A549 (cell line): ENCODE measurements at regions not wholly inside any gene's neighbourhood (a gene's known extent, or its start where the extent isn't known, plus 50 kb on each side); places are given as distances from the start of the nearest gene placed in this dataset.

Experiments used
- ATAC-seq, 2 experiments: fragments of 200-7000 bp in 1 of 2; fragments of >200 bp in 1 of 2; cut with Nextera tagmentation in 1 of 2; cut with Tn5 transposase in 1 of 2; 3 replicates each; pipeline versions ENCODE4 v1.8.0 to v1.9.1; 2018 to 2020; ENCODE audit warnings: mild to moderate bottlenecking in 1 of 2, moderate library complexity in 1 of 2
- CTCF ChIA-PET: fragments of 300-600 bp; sonication (Branson Sonifier 250); formaldehyde crosslinking; extraction: SDS; loops from one replicate; lab custom pipeline; 2021; ENCODE audit warnings: antibody characterized with exemption, inconsistent platforms; lab: Yijun Ruan, JAX
- POLR2A ChIA-PET: fragments of 350-600 bp; formaldehyde crosslinking; extraction: SDS; loops from one replicate; lab custom pipeline; 2021; ENCODE audit warnings: antibody characterized with exemption, inconsistent platforms; lab: Yijun Ruan, JAX
- DNase-seq, 2 experiments: peaks; one replicate each; pipeline versions ENCODE4 v3.0.0 to v3.0.0-alpha.2; 2011 to 2016; ENCODE audit warnings: low read depth in 1 of 2, low spot score in 1 of 2
- FAIRE-seq: peaks from 2 replicates; lab custom pipeline; 2011; peaks lifted over from hg19 to GRCh38; lab: Jason Lieb, UNC
- H3K27ac ChIP-seq, 2 experiments: fragments of >200 bp; sonication (Bioruptor Twin); formaldehyde crosslinking; 3 replicates each; pipeline ENCODE4 v1.5.1; 2016 to 2017
- H3K4me1 ChIP-seq: fragments of >200 bp; sonication (Bioruptor Twin); formaldehyde crosslinking; 3 replicates; pipeline ENCODE4 v1.6.1; 2016
- H3K4me2 ChIP-seq: fragments of >200 bp; sonication (Bioruptor Twin); formaldehyde crosslinking; 3 replicates; pipeline ENCODE4 v1.6.1; 2016
- H3K4me3 ChIP-seq: fragments of >200 bp; sonication (Bioruptor Twin); formaldehyde crosslinking; 3 replicates; pipeline ENCODE4 v1.5.1; 2016
- H3K9me3 ChIP-seq: fragments of >200 bp; sonication (Bioruptor Twin); formaldehyde crosslinking; 3 replicates; pipeline ENCODE4 v1.6.1; 2016
- BCL3 ChIP-seq: fragments of >200 bp; sonication (Bioruptor Twin); formaldehyde crosslinking; IDR thresholded peaks from 3 replicates; pipeline ENCODE4 v1.6.1; 2016
- CBX8 ChIP-seq: fragments of 200-600 bp; sonication (generic); IDR thresholded peaks from 2 replicates; pipeline ENCODE4 v1.6.1; 2016
- EHF ChIP-seq: fragments of 250-450 bp; sonication (Bioruptor Pico); IDR thresholded peaks from 2 replicates; pipeline ENCODE4 v1.5.0; 2020; ENCODE audit warnings: mild to moderate bottlenecking
- ELK1 ChIP-seq: fragments of 150-350 bp; IDR thresholded peaks from 2 replicates; pipeline ENCODE4 v1.6.1; 2014; ENCODE audit warnings: low read depth, mild to moderate bottlenecking, low read length
- FOSB ChIP-seq: fragments of 250-450 bp; sonication (Bioruptor Pico); IDR thresholded peaks from 2 replicates; pipeline ENCODE4 v1.5.0; 2020; ENCODE audit warnings: mild to moderate bottlenecking, moderate library complexity
- GATA3 ChIP-seq: IDR thresholded peaks from 2 replicates; pipeline ENCODE4 v1.6.1; 2012; ENCODE audit warnings: borderline replicate concordance
- HDAC2 ChIP-seq: fragments of 200-600 bp; sonication (generic); IDR thresholded peaks from 2 replicates; pipeline ENCODE4 v1.6.1; 2016
- HEYL ChIP-seq: fragments of 250-450 bp; sonication (Bioruptor Pico); IDR thresholded peaks from 2 replicates; pipeline ENCODE4 v1.8.0; 2021; ENCODE audit warnings: mild to moderate bottlenecking, moderate library complexity
- HOXB13 ChIP-seq: fragments of 250-450 bp; sonication (Bioruptor Pico); IDR thresholded peaks from 2 replicates; pipeline ENCODE4 v1.5.0; 2020; ENCODE audit warnings: low read depth, mild to moderate bottlenecking, moderate library complexity
- JUN ChIP-seq, 2 experiments: fragments of >200 bp; sonication (Bioruptor Twin); formaldehyde crosslinking; IDR thresholded peaks; 2 replicates in 1 of 2; 3 replicates in 1 of 2; pipeline ENCODE4 v1.6.1; 2016 to 2017
- KDM5A ChIP-seq: fragments of 200-600 bp; sonication (generic); IDR thresholded peaks from 2 replicates; pipeline ENCODE4 v1.6.1; 2016; ENCODE audit warnings: antibody characterized with exemption, mild to moderate bottlenecking
- MYC ChIP-seq: IDR thresholded peaks from 2 replicates; pipeline ENCODE4 v1.6.1; 2012; ENCODE audit warnings: mild to moderate bottlenecking, inconsistent platforms, low read length, improper control_type of control experiment, borderline replicate concordance
- NFE2L2 ChIP-seq: fragments of 150-350 bp; conservative IDR thresholded peaks from 2 replicates; pipeline ENCODE4 v1.6.1; 2014; ENCODE audit warnings: low read length
- NPAS2 ChIP-seq: fragments of 250-450 bp; sonication (Bioruptor Pico); IDR thresholded peaks from 2 replicates; pipeline ENCODE4 v1.8.0; 2022; ENCODE audit warnings: mild to moderate bottlenecking, moderate library complexity, borderline replicate concordance
- PBX3 ChIP-seq: IDR thresholded peaks from 2 replicates; pipeline ENCODE4 v1.6.1; 2012
- PHF8 ChIP-seq: fragments of 200-600 bp; sonication (generic); IDR thresholded peaks from 2 replicates; pipeline ENCODE4 v1.6.1; 2016; ENCODE audit warnings: low read depth, mild to moderate bottlenecking, antibody characterized with exemption, moderate library complexity, borderline replicate concordance
- RAD21 ChIP-seq, 2 experiments: fragments of >200 bp in 1 of 2; sonication (Bioruptor Twin) in 1 of 2; formaldehyde crosslinking in 1 of 2; IDR thresholded peaks in 1 of 2; conservative IDR thresholded peaks in 1 of 2; 2 replicates in 1 of 2; 3 replicates in 1 of 2; pipeline ENCODE4 v1.6.1; 2012 to 2018; ENCODE audit warnings: inconsistent platforms in 1 of 2
- RFX5 ChIP-seq: fragments of 450-650 bp; IDR thresholded peaks from 2 replicates; pipeline ENCODE4 v1.7.1; 2014; ENCODE audit warnings: antibody characterized with exemption, mild to moderate bottlenecking, moderate library complexity
- RNF2 ChIP-seq: fragments of 200-600 bp; sonication (generic); IDR thresholded peaks from 2 replicates; pipeline ENCODE4 v1.6.1; 2016; ENCODE audit warnings: low read depth, mild to moderate bottlenecking, antibody characterized with exemption, moderate library complexity, borderline replicate concordance
- TP53 ChIP-seq: fragments of 250-450 bp; sonication (Bioruptor Pico); IDR thresholded peaks from 2 replicates; pipeline ENCODE4 v1.5.0; 2021; ENCODE audit warnings: mild to moderate bottlenecking, moderate library complexity
- ZC3H11A ChIP-seq: fragments of 450-650 bp; IDR thresholded peaks from 2 replicates; pipeline ENCODE4 v1.6.1; 2014; ENCODE audit warnings: antibody characterized with exemption, mild to moderate bottlenecking
- ZFP36 ChIP-seq: fragments of 450-650 bp; IDR thresholded peaks from 2 replicates; pipeline ENCODE4 v1.6.1; 2014; ENCODE audit warnings: borderline replicate concordance; ENCODE audit not compliant: partially characterized antibody
- WGBS: methylation state at CpG from one replicate; pipeline ENCODE4 v1.1.6; 2017; ENCODE audit errors: missing lambda C conversion rate; 5-methylcytosine and 5-hydroxymethylcytosine counted together

- Histone ChIP-seq H3K4me3 (no peak overlapping the region), H3K9me3 (no peaks in the 10 kb centered on the region), H3K27ac (no peak overlapping the region), H3K4me2 (no peak overlapping the region), H3K4me1 (no peaks in the 10 kb centered on the region)
- ChIA-PET POLR2A (no interaction called here), CTCF (no interaction called here)
- WGBS = 82% methylated on average over 6 of the region's 6 CpGs
- no peak for ATAC-seq
- TF ChIP-seq JUN (IDR thresholded peaks at IDR 0.05) (no peak), HDAC2 (no peak), ZC3H11A (no peak), HOXB13 (CRISPR knock-in tag) (no peak), RAD21 (conservative IDR thresholded peaks at IDR 0.05 in 1 of 2, IDR thresholded peaks at IDR 0.05 in 1 of 2) (no peak), RNF2 (no peak), EHF (CRISPR knock-in tag) (no peak), PHF8 (no peak), NFE2L2 (no peak), FOSB (CRISPR knock-in tag) (no peak), PBX3 (no peak)
- DNase-seq = no peak
- no peak for FAIRE-seq
These were observed 116.5 kb upstream of the BARHL2 start for GRCh38 chr1:90833466-90834110.

GRCh38 chr1:90831910-90832309, 114.8 kb upstream of the BARHL2 start:
- 70% methylated on average over 8 of the region's 8 CpGs for WGBS
- no peak overlapping the region for H3K4me2 ChIP-seq
- no peaks in the 10 kb centered on the region for H3K4me1 ChIP-seq
- ATAC-seq (no peak), DNase-seq (no peak), FAIRE-seq (no peak)
- no peak overlapping the region for H3K27ac ChIP-seq
- TF ChIP-seq NPAS2 (CRISPR knock-in tag) = no peak
- no peak for TF ChIP-seq ZFP36
- POLR2A ChIA-PET = no interaction called here
- H3K9me3 ChIP-seq = no peaks in the 10 kb centered on the region
- CTCF ChIA-PET = interaction anchor here (1.2 kb wide), 1 partner anchor 334 kb away, joined by 3 read pairs; no protein-coding TSS in a partner anchor
- no peak overlapping the region for H3K4me3 ChIP-seq

- POLR2A ChIA-PET = no interaction called here
- ATAC-seq = no peak
- Histone ChIP-seq H3K9me3 (no peaks in the 10 kb centered on the region), H3K27ac (no peak overlapping the region), H3K4me3 (no peak overlapping the region), H3K4me1 (no peaks in the 10 kb centered on the region), H3K4me2 (no peak overlapping the region)
- TF ChIP-seq PBX3 (no peak), RFX5 (no peak), HEYL (CRISPR knock-in tag) (no peak)
- WGBS = no CpG with 5 or more reads among the region's 1 CpG
- CTCF ChIA-PET = no interaction called here
- no peak for FAIRE-seq
- DNase-seq = no peak
These were observed 109.7 kb upstream of the BARHL2 start for GRCh38 chr1:90826834-90827233.

GRCh38 chr1:90826024-90826423, 108.9 kb upstream of the BARHL2 start:
- H3K4me1 ChIP-seq = no peaks in the 10 kb centered on the region
- ChIA-PET POLR2A (no interaction called here), CTCF (no interaction called here)
- FAIRE-seq (no peak), ATAC-seq (no peak), DNase-seq (no peak)
- H3K4me3 ChIP-seq = no peak overlapping the region
- 62% methylated on average over 13 of the region's 13 CpGs for WGBS
- H3K27ac ChIP-seq = no peak overlapping the region
- no peaks in the 10 kb centered on the region for H3K9me3 ChIP-seq
- TF ChIP-seq BCL3 (no peak), GATA3 (no peak), MYC (no peak), KDM5A (no peak), TP53 (no peak), CBX8 (no peak), ELK1 (no peak), FOSB (CRISPR knock-in tag) (no peak), EHF (CRISPR knock-in tag) (no peak), RNF2 (no peak), HEYL (CRISPR knock-in tag) (no peak)
- no peak overlapping the region for H3K4me2 ChIP-seq
